ENCODE measurements at regions not wholly inside any gene's neighbourhood (a gene's known extent, or its start where the extent isn't known, plus 50 kb on each side); places are given as distances from the start of the nearest gene placed in this dataset.

GRCh38 chr5:127227881-127228280, 62.7 kb upstream of the MEGF10 start:
- TF ChIP-seq EZH2 (IDR thresholded peaks at IDR 0.05; ENCODE audit: insufficient read depth, poor library complexity, severe bottlenecking), result no peak
- no peak for TF ChIP-seq EZH2phosphoT487 (IDR thresholded peaks at IDR 0.05; ENCODE audit: insufficient read depth, low read depth)
